NCI-H1092 treated with DMSO at 0.1 percent for 48 hours (cell line): ENCODE measurements at regions not wholly inside any gene's neighbourhood (a gene's known extent, or its start where the extent isn't known, plus 50 kb on each side); places are given as distances from the start of the nearest gene placed in this dataset.
"Not testable (repeated sequence)": the region's sequence is repeated elsewhere in the genome, so short reads cannot be mapped to it uniquely, and the experiment has no call there.

Experiments
- DNase-seq: peaks from one replicate; lab custom pipeline; 2025; lab: John Stamatoyannopoulos, UW

GRCh38 chr2:113341191-113341869, 62.6 kb upstream of the PAX8 start:
- no peak for DNase-seq

DNA sequence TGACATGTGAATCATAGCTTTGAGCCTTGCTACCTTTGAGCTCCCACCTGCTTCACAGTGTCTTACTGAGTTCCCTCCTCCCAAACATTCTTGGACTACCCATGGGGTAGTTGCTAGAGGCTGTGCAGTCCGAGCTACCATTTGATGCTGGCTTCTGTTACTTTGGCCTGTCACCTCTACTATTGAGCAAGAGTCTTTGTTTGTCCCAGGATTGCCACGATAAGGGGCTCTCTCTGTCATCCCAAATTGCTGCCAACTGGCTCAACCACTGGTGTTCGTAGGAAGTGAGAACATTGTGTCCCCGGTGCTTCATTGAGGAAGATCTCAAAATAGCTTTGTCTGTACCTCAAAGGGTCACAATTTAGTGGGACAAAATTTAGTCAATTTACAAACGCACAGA, 59.1 kb upstream of the PAX8 start:
- DNase-seq, result no peak

- DNase-seq, result peak; percentile 54
These were observed 57.3 kb upstream of the PAX8 start for GRCh38 chr2:113336040-113336439.

- no peak for DNase-seq
These were observed 55.4 kb upstream of the PAX8 start for GRCh38 chr2:113334147-113334546.

DNA sequence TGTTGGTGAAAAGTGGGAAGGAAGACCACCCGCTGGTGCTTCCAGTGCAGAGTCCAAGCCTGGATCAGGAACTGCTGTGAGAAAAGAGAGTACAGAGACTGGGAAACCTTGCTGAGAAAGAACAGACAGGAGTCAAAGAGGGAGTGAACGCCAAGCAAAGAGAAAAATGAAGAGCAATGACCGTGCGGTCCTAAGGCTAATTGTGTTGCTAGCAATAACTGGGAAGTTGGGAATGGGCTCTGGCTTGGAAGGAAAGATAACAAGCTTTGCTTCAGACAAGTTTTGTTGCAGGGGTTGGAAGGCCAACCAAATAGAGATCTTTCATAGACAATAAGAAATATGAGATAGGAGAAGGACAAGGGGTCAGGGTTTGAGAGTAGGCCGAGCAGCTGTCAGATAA, 55.0 kb upstream of the PAX8 start:
- DNase-seq, result not testable (repeated sequence)

GRCh38 chr2:113330060-113330767, 51.5 kb upstream of the PAX8 start:
- DNase-seq, result not testable (repeated sequence)

DNA sequence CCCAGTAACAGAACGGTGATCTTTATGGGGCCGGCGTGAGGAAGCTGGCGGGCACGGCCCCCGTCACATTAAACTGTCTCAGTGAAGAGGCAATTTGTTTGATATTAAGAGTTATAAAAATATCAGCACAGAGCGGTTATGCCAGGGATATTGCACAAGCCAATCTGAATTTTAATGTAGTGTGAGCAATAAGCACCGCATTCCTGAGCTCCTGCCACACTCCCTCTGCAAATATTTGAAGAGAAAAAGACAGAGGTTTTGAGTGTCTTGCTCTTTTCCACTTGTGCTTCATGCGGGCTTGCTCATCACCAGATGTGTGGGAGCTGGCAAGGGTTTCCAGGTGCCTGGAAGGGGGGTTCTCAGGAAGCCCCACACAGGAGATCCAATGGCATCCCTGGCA, 50.3 kb upstream of the PAX8 start:
- DNase-seq, result not testable (repeated sequence)

DNA sequence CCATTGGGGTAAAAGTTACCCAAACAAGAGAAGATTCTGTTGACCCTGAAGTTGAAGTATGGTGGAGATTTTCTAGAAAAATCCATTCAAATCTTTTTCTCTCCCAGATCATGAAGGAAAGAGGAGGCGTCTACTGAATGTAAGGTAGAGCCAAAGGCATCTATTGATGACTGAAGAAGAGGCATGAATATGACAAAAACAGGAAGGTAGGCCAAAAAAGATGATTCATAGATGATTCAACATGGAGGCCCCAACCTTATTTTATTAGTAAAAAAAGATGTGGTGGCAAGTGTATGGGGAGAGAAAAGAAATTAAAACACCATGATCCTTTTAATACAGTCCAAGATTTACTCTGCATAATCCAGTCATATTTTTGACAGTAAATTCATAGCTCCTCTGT, 49.9 kb upstream of the PAX8 start:
- not testable (repeated sequence) for DNase-seq
